GM21825 (cell line): ENCODE measurements at regions not wholly inside any gene's neighbourhood (a gene's known extent, or its start where the extent isn't known, plus 50 kb on each side); places are given as distances from the start of the nearest gene placed in this dataset.
"Not testable (repeated sequence)": the region's sequence is repeated elsewhere in the genome, so short reads cannot be mapped to it uniquely, and the experiment has no call there.

Source experiments
- ATAC-seq: cut with Tn5 transposase; IDR thresholded peaks from one replicate; pipeline ENCODE4 v1.9.1; 2021; ENCODE audit warnings: mild to moderate bottlenecking, moderate library complexity; ENCODE audit not compliant: unreplicated experiment

- no peak for ATAC-seq
Observed at GRCh38 chr2:82234283-82234874, 1929.8 kb upstream of the LRRTM1 start.

- no peak for ATAC-seq
Observed at GRCh38 chr2:82233806-82234205, 1929.3 kb upstream of the LRRTM1 start.

- no peak for ATAC-seq
Observed at GRCh38 chr2:82230406-82230805, 1925.9 kb upstream of the LRRTM1 start.

DNA sequence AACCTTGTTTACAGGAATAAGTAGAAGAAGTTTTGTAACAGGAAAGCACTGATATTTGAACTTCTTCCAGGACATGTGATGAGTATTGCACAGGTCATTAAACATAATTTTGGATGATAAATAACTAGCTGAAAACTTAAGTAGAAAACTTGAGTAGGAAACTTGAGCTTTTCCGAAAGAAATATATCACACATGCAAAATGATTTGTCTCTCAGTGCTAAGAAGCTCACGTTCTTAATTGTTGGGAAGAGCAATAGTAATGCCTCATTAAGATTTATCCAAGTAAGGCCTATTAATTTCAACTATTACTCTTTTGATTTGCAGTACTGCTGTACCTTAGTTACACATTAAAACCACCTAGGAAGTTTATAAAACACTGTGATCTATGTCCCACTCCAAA, 1921.9 kb upstream of the LRRTM1 start:
- ATAC-seq, result no peak

DNA sequence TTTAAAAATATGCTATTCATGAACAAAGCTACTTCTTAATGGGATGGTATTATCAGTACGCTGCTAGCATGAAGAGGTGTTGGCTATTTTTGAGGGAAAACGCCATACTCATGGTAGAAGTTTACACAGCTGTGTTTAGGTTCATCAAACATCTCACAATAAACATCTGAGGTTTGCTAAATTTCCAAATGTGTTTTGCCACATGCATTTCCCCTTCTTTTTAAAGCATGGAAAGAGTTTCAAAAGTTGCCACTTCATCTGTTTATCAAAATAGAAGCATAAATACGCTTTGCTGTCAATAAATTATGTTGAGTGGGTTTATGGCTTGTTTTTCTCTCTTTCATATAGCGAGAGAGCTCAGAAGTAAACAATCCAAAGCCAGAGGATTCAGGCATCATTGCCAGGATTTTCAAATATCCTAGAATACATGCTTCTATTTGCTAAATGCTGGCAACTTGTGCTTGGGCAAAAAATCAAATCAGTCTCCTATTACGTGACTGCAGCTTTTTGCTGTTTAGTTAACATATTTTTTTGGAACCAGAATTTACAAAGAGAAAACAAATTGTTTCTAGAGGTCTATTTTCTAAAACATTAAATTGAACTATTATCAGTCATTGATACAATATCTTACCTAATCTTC, 1919.9 kb upstream of the LRRTM1 start:
- no peak for ATAC-seq

- ATAC-seq, result no peak
Observed at GRCh38 chr2:82215212-82215611, 1910.7 kb upstream of the LRRTM1 start.

DNA sequence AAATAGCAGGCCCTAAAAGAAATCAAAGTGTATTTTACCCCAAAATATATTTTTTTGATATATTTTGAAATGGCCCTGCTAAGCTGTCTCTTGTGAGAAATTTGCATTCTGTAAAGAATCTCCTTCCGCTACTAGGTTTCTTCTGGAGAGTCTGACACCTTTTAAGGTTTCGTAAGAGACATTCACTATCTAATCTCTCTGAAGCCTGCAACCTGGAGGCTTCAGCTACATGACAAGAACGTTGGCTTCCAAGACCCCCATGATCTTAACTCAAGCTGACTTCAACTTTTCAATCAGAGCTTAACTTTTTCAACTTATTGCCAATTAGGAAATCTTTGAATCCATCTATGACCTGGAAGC, 1894.9 kb upstream of the LRRTM1 start:
- no peak for ATAC-seq

DNA sequence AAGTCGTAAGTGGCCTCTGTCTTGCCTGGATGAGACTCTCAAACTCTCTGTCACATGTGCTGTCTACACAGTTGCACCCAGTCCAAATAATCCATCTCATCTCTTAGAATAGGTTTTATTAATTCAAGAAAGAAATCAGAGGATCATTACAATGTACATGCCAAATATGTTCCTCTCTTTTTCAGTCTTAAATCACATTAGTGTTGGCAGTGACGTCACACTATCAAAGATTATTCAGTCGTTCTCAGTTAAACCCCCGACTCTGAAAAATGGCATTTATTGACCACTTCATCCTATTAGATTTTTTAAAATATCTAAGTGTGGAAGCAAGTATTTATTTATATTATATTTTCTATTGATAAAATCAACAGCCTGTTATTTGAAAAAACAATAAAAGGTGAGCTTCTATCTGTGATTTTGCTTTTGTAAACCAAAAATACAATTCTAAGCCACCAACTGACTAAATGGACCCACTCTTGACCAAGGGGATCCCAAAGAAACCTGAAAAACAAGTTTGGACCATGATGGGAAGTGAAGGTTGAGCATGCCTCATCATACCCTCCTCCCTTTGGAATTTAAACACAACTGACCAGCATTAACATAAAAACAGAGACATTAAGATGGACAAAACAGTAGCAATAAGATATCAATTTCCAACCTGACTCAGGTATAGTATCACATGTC, 1894.4 kb upstream of the LRRTM1 start:
- no peak for ATAC-seq

DNA sequence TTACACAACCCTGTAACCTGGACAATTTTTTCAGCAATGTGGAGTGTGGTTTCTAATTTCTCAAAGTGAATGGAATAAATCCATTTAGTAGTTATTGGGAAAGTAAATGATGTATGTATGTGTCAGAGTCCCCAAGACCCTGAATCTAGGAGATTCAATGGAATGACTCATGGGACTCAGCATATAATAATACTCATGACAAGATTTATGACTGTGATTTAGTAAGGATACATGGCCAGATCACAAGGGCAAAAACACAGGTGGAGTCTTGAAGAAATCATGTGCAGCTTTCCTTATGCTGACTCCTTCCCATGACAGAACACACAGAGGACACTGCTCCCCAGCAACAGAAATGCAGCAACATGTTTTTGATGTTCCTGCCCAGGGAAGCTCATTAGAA, 1877.7 kb upstream of the LRRTM1 start:
- ATAC-seq, result no peak

DNA sequence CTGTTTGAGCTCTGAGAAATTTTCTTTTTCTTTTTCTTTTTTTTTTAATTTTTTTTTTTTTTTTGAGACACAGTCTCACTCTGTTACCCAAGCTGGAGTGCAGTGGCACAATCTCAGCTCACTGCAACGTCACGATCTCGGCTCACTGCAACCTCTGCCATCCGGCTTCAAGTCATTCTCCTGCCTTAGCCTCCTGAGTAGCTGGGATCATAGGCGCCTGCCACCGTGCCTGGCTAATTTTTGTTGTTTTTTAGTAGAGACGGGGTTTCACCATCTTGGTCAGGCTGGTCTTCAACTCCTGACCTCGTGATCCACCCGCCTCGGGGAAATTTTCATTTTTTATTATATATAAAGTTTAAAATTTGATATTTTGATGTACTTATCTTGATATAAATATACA, 1870.7 kb upstream of the LRRTM1 start:
- not testable (repeated sequence) for ATAC-seq

DNA sequence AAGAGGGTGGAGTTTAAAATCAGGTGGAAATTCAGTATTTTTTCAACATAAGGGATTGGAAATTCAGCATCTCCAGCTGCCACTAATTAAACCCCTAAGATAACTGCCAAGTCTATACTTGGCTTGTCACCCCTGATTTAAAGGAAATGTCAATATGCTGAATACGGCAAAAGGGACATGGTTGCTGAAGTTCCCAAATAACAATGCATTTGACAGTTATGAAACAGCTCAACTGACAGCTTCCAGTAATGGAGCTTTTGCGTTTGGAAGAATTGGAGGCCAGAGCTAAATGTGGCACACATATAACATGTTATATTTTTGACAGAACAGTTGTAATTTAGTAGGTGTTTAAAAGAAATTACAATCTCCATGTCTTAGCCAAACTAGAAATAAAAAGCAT, 1867.9 kb upstream of the LRRTM1 start:
- ATAC-seq, result no peak

DNA sequence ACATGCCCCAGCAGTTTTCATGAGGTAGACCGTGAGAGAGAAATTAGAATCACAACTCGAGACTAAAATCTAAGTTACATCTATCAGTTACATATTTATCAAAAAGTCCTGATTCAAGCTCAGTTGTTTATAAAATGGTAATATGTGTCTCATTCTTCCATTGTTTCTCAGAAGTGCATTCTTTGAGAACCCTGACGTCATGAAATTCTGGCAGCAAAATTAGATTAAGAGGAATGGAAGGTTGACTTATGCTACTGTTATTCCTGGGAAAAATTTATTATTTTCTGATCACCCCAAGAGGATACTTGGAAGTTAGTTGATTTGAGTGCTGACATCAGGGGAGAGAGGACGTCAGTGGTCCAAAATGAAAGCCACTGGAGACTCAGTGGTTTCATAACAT, 1864.8 kb upstream of the LRRTM1 start:
- ATAC-seq, result no peak

DNA sequence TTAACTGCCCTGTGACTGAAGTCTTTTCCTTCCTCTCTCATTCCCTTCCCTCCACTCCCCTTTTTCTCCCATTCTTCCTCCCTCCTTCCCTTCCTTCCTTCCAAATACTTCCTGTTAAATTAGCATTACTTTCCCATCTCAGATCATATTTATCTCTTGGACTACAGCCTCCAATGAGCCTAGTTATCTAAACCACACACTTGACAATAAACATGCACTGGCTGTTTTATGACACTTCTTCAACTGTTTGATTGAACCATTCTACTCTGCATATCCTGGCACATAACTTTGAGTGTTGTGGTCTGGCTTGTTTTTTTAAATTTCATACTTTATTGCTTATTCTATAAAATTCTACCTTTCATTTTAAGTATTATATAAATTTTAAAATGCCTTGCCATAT, 1860.8 kb upstream of the LRRTM1 start:
- no peak for ATAC-seq

GRCh38 chr2:82158150-82158549, 1853.6 kb upstream of the LRRTM1 start:
- ATAC-seq, result no peak

DNA sequence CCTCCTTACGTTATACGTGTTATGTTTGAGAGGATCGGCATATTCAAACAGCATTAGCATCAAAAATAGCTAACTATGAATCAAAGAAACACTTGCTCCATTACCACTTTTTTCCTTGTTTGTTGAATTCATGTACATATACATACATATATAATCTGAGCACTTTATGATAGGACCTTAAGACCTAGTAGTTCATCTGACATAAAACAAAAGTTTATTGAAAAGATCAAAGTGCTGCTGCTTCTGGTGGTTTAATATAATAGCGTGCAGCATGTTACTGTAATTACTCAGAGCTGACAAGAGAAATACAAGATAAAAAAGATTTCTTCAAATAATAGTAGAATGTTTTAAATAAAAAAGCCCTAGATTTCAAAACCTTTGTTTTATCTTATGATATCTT, 1850.9 kb upstream of the LRRTM1 start:
- no peak for ATAC-seq

GRCh38 chr2:82143343-82143742, 1838.8 kb upstream of the LRRTM1 start:
- ATAC-seq, result no peak

- no peak for ATAC-seq
Observed at GRCh38 chr2:82139979-82140611, 1835.5 kb upstream of the LRRTM1 start.

DNA sequence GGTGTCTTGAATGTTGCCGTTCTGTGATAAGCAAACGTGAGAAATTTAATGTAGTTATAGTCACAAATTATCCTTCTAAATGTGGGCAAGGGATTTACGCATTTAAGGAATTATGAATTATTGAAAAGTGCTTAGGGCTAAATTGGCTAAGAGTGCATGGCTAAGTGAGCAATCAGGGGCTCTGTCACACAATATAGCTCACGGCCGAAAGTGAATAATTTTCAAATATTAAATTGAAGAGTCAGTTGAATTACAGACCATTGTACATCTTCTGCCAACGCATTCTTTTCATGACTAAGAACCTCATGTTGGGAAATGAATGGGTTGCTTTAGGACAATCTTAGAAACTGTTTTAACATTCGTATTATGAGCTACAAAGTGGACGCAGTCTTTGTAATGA, 1832.9 kb upstream of the LRRTM1 start:
- no peak for ATAC-seq

DNA sequence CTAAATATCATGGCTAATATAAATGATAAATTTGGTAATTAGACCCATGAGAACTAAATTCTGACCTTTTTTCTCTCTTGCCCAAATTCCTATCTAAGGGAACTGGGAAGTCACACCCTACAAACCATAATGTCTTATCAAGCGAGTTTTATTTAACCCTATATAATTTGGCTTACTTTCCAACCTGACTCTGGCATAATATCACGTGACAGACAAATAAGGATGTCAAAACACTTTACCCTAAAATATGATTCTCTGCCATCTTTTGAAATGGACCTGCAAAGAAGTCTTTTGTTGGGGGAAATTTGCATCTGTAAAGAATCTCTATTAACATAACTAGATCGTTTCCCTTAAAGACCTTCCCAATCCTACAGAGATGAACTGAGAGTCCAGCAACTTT, 1823.5 kb upstream of the LRRTM1 start:
- no peak for ATAC-seq

DNA sequence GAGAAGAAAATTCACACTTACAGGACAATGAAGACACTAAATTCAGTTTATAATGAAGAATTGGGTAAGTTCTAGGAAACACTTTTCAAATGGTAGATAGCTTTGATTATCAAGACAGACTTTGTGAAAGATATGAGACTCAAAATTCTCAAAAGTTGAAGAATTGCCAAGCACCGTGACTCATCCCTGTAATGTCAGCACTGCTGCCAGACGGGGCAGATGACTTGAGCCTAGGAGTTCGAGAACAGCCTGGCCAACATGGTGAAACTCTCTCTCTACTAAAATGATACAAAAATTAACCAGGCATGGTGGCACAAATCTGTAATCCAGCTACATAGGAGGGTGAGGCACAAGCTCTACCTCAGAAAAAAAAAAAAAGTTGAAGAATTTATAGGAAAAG, 1820.1 kb upstream of the LRRTM1 start:
- ATAC-seq, result no peak

DNA sequence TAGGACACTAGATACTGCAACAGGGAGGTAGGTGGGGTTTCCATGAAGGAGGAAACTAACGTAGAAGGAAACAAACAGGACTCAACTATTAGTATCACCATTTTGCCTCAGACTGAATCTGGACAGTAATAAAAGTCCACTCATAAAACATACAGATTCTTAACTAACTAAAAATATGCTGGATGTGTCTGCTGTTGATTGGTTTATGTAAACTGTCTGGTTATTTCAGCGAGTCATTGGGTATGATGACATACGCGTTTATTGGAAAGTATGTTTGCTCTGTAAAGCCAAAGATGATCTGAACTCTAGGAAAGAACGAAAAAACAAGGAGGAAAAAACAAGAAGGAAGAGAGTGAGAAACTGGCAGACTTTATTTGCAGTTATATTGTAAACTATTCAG, 1816.1 kb upstream of the LRRTM1 start:
- ATAC-seq, result no peak

- no peak for ATAC-seq
Observed at GRCh38 chr2:82120115-82120514, 1815.6 kb upstream of the LRRTM1 start.
